ENCODE measurements at regions not wholly inside any gene's neighbourhood (a gene's known extent, or its start where the extent isn't known, plus 50 kb on each side); places are given as distances from the start of the nearest gene placed in this dataset.

GRCh38 chr7:16267953-16268820 lies 153.2 kb downstream of the CRPPA start:
- TF ChIP-seq BHLHE40 (IDR thresholded peaks at IDR 0.05; ENCODE audit: low read depth, low read length) (no peak), CTCF (conservative IDR thresholded peaks at IDR 0.05; ENCODE audit: low read depth, low read length) (no peak), USF2 (IDR thresholded peaks at IDR 0.05; ENCODE audit: low read depth, low read length) (no peak), MXI1 (IDR thresholded peaks at IDR 0.05; ENCODE audit: borderline replicate concordance, low read depth, low read length) (no peak)
